IPS-20b (cell line): ENCODE measurements at regions not wholly inside any gene's neighbourhood (a gene's known extent, or its start where the extent isn't known, plus 50 kb on each side); places are given as distances from the start of the nearest gene placed in this dataset.

Experiments
- H3K27ac ChIP-seq: one replicate; pipeline ENCODE4 v1.5.1; 2013; ENCODE audit warnings: low read length
- H3K27me3 ChIP-seq: 2 replicates; pipeline ENCODE4 v1.6.1; 2013; ENCODE audit warnings: mild to moderate bottlenecking, low read length, inconsistent platforms; ENCODE audit not compliant: insufficient read depth
- H3K36me3 ChIP-seq: 2 replicates; pipeline ENCODE4 v1.6.1; 2013; ENCODE audit warnings: low read depth, mild to moderate bottlenecking, inconsistent platforms, low read length, moderate library complexity; ENCODE audit not compliant: insufficient read depth
- H3K4me1 ChIP-seq: 2 replicates; pipeline ENCODE4 v1.6.1; 2013; ENCODE audit warnings: mild to moderate bottlenecking, control low read depth, inconsistent platforms, low read length, moderate library complexity; ENCODE audit not compliant: insufficient read depth
- H3K4me3 ChIP-seq: 2 replicates; pipeline ENCODE4 v1.5.1; 2013; ENCODE audit warnings: mild to moderate bottlenecking, low read length, inconsistent platforms
- H3K9ac ChIP-seq: 2 replicates; pipeline ENCODE4 v1.6.1; 2013; ENCODE audit warnings: low read depth, mild to moderate bottlenecking, inconsistent platforms, low read length, moderate library complexity
- H3K9me3 ChIP-seq: 2 replicates; pipeline ENCODE4 v1.6.1; 2013; ENCODE audit warnings: mild to moderate bottlenecking, low read depth, low read length, inconsistent platforms; ENCODE audit not compliant: insufficient read depth

DNA sequence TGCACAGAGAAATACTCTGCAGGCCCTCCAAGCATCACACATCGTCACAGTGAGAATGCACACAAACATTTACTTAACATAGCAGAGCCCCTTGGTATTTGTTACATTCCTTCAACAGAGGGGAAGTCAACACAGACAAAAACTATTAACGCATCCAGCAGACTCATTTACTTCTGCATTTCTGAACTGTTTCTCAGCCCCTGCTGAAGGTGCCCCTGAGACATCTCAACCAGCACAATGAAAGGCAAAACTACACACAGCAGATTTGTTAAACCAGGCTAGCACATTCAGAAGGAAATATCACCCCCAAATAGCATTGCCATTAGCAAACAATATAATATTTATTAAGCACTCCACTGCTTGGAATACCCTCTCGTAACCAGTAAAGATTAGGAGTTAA, 367.0 kb downstream of the RAB28 start:
- no peaks in the 10 kb centered on the region for H3K36me3 ChIP-seq
- no peak overlapping the region for H3K9ac ChIP-seq
- H3K4me1 ChIP-seq: no peaks in the 10 kb centered on the region
- H3K27ac ChIP-seq: no peak overlapping the region
- no peak overlapping the region for H3K4me3 ChIP-seq
- no peaks in the 10 kb centered on the region for H3K9me3 ChIP-seq
- no peaks in the 10 kb centered on the region for H3K27me3 ChIP-seq

- Histone ChIP-seq H3K9ac (no peak overlapping the region), H3K9me3 (peaks cover 13% of the 10 kb centered on the region), H3K36me3 (no peaks in the 10 kb centered on the region), H3K27me3 (no peaks in the 10 kb centered on the region), H3K4me1 (no peaks in the 10 kb centered on the region), H3K4me3 (no peak overlapping the region), H3K27ac (no peak overlapping the region)
Measured at GRCh38 chr4:13112030-13112429, 372.1 kb downstream of the RAB28 start.

DNA sequence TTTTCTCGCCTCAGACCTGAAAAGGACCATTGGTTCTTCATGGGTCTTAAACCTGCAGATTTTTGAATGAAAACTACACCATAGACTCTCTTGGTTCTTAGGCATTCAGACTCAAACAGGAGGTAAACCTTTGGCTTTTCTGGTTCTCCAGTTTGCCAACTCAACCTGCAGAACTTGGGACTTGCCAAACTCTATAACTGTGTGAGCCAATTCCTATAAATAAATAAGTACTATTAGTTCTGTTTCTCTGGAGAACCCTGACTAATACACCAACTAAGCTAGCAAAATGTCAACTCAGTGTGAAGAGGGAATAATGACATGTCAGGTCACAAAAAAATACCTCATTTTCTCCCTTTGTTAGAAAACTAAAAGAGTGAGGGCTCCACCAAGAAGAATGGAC, 374.6 kb downstream of the RAB28 start:
- no peaks in the 10 kb centered on the region for H3K36me3 ChIP-seq
- no peak overlapping the region for H3K4me3 ChIP-seq
- H3K9me3 ChIP-seq: peaks cover 20% of the 10 kb centered on the region
- no peak overlapping the region for H3K9ac ChIP-seq
- no peak overlapping the region for H3K27ac ChIP-seq
- H3K27me3 ChIP-seq: no peaks in the 10 kb centered on the region
- H3K4me1 ChIP-seq: no peaks in the 10 kb centered on the region

DNA sequence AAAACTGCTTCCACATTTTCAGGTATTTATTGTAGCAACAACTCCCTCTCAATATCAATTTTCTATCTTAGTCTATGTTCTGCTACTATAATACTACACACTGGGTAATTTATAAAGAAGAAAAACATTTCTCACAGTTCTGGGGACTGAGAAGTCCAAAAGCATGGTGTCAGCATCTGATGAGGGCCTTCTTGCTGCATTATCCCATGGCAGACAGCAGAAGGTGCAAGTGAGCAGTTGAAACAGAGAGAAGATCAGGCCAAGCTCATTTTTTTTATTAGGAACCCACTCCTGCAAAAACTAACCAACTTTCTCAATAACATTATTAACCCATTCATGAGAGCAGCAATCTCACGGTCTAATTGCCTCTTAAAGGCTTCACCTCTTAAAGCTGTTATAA, 376.0 kb downstream of the RAB28 start:
- Histone ChIP-seq H3K9ac (no peak overlapping the region), H3K36me3 (no peaks in the 10 kb centered on the region), H3K9me3 (peaks cover 20% of the 10 kb centered on the region), H3K27me3 (no peaks in the 10 kb centered on the region), H3K27ac (no peak overlapping the region), H3K4me1 (no peaks in the 10 kb centered on the region), H3K4me3 (no peak overlapping the region)

DNA sequence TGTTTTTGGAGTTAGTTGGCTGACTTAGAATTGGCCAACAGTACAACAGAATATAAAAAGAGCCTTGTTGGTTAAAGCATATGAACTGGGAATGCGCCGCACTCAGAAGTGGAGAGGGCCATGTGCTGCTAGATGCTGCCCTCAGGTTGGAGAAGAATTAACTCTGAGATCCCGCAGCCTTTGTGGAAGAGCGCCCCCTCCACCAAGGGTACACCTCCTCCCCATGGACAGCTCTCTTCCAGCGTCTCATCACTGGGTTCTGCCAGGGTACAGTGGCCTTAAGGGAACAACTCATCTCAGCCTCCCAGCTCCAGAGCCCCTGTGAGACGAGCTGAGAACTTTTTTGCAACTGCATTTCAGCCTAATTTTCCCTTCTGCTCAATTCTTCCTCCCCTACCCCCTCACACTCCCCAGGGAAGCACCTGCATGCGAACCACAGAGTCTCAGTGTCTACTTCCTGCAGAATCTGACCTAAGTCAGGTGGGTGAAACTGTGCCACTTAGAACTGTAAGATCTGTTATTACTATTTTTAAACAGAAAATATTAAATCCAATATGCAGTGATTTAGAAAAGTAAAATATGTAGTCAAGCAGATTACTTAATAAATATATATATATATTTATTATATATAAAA, 380.6 kb downstream of the RAB28 start:
- Histone ChIP-seq H3K9me3 (peaks cover 20% of the 10 kb centered on the region), H3K4me1 (no peaks in the 10 kb centered on the region), H3K27ac (no peak overlapping the region), H3K9ac (no peak overlapping the region), H3K27me3 (no peaks in the 10 kb centered on the region), H3K36me3 (no peaks in the 10 kb centered on the region), H3K4me3 (no peak overlapping the region)

DNA sequence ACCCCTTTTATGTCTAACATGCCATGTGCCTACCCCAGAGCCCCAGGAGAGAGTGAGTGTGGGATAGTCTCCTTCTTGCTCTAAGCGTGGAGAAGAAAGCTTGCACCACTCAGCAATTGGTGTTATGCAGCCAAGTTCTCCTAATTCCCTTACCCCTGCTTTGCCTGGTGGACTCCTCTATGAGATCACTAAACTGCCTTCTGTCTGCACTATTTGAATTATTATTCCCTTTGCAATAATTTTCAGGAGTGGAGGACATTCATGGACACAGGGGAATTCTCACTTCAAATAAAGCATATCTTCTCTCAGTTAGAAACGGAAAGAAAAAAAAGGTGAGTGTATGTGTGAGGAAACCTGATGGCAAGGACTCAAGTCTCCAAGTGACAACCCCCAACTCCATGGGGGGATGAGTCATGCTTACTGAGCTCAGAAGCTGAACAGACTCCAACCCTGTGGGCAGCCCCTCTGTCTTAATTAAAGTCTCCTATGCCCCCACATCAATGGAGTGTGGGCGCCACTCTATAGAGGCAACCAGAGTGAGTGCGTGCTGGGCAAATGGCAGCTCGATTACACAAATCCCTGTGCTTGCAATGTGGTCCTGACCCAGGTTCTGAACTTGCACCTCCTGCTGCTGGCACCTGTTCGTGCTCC, 381.9 kb downstream of the RAB28 start:
- no peak overlapping the region for H3K27ac ChIP-seq
- H3K36me3 ChIP-seq: no peaks in the 10 kb centered on the region
- H3K9me3 ChIP-seq: peaks cover 9% of the 10 kb centered on the region
- no peaks in the 10 kb centered on the region for H3K4me1 ChIP-seq
- no peak overlapping the region for H3K4me3 ChIP-seq
- H3K9ac ChIP-seq: no peak overlapping the region
- no peaks in the 10 kb centered on the region for H3K27me3 ChIP-seq

DNA sequence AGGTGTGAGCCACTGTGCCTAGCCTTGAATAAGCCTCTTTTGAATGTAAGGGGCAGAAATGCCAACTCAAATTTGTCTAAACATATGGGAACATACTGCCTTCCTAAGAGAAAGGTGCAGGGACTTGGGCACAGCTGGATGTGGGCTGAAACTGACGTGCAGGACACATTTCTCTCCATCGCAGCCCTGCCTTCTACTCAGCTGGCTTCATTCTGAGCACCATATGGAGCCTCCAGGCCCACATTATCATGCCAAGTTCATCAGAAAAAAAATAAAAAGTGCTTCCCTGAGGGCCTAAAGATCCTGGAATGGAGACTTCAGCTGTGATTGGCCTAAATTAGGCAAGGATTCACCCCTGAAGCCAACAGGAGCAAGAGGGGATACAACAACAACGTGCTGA, 386.2 kb downstream of the RAB28 start:
- no peak overlapping the region for H3K9ac ChIP-seq
- H3K4me3 ChIP-seq: no peak overlapping the region
- H3K36me3 ChIP-seq: no peaks in the 10 kb centered on the region
- H3K27me3 ChIP-seq: no peaks in the 10 kb centered on the region
- no peak overlapping the region for H3K27ac ChIP-seq
- no peaks in the 10 kb centered on the region for H3K9me3 ChIP-seq
- H3K4me1 ChIP-seq: no peaks in the 10 kb centered on the region

DNA sequence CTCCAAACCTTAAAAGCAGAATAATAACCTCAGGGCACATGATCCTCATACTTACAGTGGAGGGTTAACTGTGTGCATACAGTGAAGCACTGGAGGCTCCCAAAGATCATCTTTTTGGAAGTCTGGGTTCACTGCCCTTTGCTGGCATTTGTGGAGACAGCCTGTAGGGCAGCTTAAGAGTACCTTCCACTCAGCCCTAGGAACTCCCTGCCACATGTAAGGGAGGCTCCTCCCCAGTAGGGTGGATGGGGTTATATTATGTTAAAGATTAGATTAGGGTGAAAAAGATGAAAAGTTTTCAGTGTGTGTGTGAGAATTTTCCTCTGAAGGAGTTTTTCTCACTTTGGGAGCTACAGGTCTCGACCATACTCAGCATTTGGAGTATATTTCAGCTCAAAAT, 388.4 kb downstream of the RAB28 start:
- H3K36me3 ChIP-seq: no peaks in the 10 kb centered on the region
- H3K9me3 ChIP-seq: no peaks in the 10 kb centered on the region
- no peak overlapping the region for H3K27ac ChIP-seq

DNA sequence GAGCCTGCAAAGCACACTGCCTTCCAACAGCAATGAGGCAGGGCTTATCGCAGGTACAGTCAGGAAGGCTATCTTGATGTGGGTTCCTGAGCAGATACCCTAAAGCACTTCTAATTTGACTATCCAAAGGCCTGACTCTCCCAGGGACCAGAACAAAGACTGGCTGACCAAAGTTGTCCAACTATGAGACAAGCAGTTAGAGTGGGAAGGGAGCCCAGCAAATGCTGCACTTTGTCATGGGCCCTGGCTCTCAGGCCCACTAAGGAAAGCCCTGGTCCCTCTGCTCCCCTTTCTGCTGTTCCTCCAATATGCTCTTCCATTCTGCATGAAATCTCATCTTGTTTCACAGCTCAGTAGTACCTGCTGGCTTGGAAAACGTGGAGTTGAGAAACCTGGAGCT, 391.0 kb downstream of the RAB28 start:
- H3K9me3 ChIP-seq: no peaks in the 10 kb centered on the region
- no peaks in the 10 kb centered on the region for H3K36me3 ChIP-seq
- no peak overlapping the region for H3K4me3 ChIP-seq
- H3K4me1 ChIP-seq: no peaks in the 10 kb centered on the region
- no peak overlapping the region for H3K27ac ChIP-seq
- H3K9ac ChIP-seq: no peak overlapping the region
- H3K27me3 ChIP-seq: no peaks in the 10 kb centered on the region

More for the DNA sequence above, 388.4 kb downstream of the RAB28 start:
- H3K27me3 ChIP-seq: no peaks in the 10 kb centered on the region
- no peak overlapping the region for H3K9ac ChIP-seq
- no peaks in the 10 kb centered on the region for H3K4me1 ChIP-seq
- H3K4me3 ChIP-seq: no peak overlapping the region

DNA sequence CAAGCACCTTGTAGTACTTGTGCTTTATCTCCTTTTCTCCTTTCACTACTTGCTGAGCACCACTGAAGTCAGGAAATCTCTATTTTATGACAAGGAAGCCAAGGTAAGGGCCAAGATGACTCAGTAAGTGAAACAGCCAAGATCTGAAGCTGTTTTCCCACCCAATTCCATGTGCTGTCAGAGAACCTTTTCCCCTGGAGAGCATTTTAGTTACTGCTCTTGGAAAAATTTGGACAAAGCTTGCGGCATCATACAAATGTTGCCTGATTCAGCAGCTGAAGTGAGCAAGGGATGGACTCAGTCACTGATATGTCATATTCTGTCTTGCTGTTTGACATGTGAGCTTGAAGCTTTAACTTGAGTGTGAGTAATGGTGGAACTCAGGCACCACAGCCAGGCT, 391.4 kb downstream of the RAB28 start:
- Histone ChIP-seq H3K27ac (no peak overlapping the region), H3K4me3 (no peak overlapping the region), H3K27me3 (no peaks in the 10 kb centered on the region), H3K9me3 (no peaks in the 10 kb centered on the region), H3K4me1 (no peaks in the 10 kb centered on the region), H3K36me3 (no peaks in the 10 kb centered on the region), H3K9ac (no peak overlapping the region)

GRCh38 chr4:13089659-13089998, 394.5 kb downstream of the RAB28 start:
- no peaks in the 10 kb centered on the region for H3K4me1 ChIP-seq
- no peaks in the 10 kb centered on the region for H3K36me3 ChIP-seq
- no peak overlapping the region for H3K9ac ChIP-seq
- H3K4me3 ChIP-seq: no peak overlapping the region
- no peak overlapping the region for H3K27ac ChIP-seq
- no peaks in the 10 kb centered on the region for H3K27me3 ChIP-seq
- H3K9me3 ChIP-seq: no peaks in the 10 kb centered on the region

GRCh38 chr4:13088726-13089658, 395.1 kb downstream of the RAB28 start:
- H3K27ac ChIP-seq: no peak overlapping the region
- no peak overlapping the region for H3K9ac ChIP-seq
- no peak overlapping the region for H3K4me3 ChIP-seq
- no peaks in the 10 kb centered on the region for H3K27me3 ChIP-seq
- H3K4me1 ChIP-seq: no peaks in the 10 kb centered on the region
- no peaks in the 10 kb centered on the region for H3K9me3 ChIP-seq
- H3K36me3 ChIP-seq: no peaks in the 10 kb centered on the region
